ENCODE measurements at regions not wholly inside any gene's neighbourhood (a gene's known extent, or its start where the extent isn't known, plus 50 kb on each side); places are given as distances from the start of the nearest gene placed in this dataset.
"Not testable (repeated sequence)": the region's sequence is repeated elsewhere in the genome, so short reads cannot be mapped to it uniquely, and the experiment has no call there.

DNA sequence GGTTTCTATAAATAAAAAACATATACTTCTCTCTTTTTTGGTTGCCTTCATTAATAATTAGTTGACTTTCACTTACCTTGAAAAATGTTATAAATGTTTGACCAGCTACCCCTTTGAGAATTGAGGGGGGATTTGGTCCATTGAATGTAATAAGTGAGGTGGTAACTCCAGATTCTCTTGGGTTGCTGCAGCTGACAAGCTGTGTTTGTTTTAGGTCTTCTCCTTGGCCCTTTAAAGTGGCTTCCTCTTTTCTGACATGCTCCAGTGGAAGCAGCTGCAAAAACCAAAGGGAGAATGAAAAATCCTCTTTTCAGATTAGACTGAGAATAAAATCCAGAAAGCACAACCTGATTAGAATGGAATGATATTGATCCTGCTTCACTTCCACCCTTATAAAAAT is 410.5 kb downstream of the TMEM38B start:
- DNase-seq (ENCODE audit: low read depth), result no peak

DNA sequence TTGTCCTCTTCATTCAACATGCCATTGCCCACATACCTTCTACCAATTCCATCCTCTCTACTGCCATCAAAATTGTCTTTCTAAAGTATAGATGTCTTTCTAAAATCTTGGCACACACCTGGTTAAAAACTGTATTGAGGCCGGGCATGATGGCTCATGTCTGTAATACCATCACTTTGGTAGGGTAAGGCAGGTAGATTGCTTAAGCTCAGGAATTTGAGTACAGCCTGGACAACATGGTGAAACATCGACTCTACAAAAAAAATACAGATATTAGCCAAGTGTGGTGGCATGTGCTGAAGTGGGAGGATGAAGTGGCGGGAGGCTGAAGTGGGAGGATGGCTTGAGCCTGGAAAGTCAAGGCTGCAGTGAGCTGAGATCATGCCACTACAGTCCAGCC is 412.1 kb downstream of the TMEM38B start:
- DNase-seq (ENCODE audit: low read depth), result no peak

DNA sequence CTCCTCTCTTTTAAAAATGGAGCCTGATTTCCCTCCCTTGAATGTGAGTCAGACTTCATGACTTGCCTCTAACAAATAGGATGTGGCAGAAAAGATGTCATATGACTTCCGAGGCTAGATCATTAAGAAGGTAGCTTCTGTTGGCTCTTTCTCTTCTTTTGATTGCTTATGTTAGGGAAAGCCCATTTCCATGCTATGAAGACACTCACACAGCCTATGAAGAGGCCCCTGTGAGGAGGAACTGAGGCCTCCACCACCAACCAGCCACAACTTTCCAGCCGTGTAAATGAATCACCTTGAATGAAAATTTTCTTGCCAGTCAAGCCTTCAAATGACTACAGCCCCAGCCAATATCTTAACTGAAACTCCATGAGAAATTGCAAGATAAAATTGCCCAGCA is 413.4 kb downstream of the TMEM38B start:
- peak; percentile 14 for DNase-seq (ENCODE audit: low read depth)

DNA sequence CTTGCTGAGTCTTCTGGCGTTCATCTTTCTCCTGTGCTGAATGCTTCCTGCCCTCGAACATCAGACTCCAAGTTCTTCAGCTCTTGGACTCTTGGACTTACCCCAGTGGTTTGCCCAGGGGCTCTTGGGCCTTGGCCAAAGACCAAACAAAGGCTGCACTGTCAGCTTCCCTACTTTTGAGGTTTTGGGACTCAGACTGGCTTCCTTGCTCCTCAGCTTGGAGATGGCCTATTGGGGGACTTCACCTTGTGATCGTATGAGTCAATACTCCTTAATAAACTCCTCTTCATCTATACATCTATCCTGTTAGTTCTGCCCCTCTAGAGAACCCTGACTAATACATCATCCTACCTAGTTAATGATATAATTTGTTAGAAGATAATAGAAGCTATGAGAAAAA is 415.4 kb downstream of the TMEM38B start:
- peak; percentile 75 for DNase-seq (ENCODE audit: low read depth)

DNA sequence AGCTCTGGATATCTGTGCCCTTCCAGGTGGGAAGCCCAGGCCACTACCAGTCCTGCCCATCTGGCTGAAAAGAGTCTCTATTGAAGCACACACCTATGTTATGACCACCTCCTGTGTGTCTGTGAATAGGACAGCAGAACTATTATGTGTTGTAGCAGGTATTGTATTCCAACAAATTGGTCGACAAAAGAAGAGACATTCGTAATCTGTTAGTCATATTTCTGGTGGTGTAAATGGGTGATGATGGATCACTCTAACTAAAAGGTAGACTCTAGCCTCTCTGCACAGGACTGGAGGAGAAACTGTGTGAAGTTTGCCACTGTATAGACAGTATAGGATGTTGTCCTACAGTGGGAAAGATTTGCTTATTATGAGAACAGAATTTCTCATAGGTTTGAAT is 416.1 kb downstream of the TMEM38B start:
- no peak for DNase-seq (ENCODE audit: low read depth)

DNA sequence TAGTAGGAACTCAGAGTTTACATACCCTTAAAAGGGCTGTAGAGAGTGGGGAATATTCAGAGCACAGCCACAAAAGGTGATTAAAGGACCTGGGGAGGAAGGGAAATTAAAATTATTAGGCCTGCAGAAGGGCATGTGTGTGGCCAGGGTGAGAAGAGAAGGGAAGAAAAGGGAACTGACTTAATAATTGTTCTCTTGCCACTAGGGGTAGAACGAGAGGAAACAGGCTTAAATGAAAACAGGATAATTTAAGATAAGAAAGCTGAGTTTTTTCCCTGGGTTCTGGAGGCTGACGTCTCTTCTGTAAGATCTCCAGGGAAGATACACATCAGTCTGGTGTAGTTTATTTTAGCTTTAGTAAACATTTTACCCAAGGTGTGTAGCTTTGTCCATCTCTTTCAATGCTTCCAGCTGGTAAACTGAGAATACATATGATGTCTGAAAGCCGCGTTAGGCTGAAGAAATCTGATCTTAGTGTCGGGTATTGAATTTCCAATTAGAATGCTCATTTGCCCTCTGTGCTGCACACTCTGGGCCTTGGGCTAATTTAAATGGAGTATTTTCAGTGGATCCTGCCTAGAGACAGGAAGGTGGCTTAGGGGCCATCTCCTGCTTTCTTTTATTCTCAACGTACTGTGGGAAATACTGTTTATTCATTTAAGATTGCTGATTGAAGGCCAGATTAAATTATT is 416.8 kb downstream of the TMEM38B start:
- peak; percentile 25 for DNase-seq (ENCODE audit: low read depth)

DNA sequence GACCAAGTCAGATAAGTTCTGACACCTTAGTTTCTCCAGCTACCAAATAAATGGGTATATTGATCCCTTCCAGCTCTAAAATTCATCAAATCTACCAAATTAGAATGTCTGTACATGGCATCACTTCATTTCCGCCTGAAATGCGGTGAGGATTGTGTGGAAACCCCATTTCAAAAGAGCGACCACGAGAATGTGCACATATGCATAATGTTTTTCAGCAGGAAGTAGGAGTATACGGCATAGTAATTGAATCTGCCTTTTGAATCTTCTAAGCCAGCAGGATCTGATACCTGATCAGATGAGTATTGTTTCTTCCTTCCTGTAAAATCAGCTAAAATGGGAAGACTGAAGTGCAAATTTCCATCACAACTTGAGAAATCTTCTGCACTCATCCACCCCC is 418.6 kb downstream of the TMEM38B start:
- DNase-seq (ENCODE audit: low read depth), result no peak

DNA sequence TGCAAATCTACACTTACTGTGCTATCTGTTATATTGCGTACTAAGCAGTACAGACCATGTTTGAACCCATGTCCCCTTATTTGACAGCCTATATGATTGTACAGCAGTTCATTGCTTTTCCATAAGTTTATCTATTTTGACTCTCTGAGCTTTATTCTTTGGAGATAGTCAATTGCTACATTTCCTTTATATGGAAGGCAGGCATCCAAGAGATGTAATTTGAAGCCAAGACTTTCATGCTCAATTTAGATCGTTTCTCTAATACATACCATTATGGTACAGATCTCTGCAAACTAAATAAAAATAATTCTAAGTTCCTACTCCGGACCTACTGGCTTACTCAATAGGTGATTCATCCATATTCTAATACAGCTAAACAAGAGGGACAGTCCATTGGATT is 424.8 kb downstream of the TMEM38B start:
- no peak for DNase-seq (ENCODE audit: low read depth)

DNA sequence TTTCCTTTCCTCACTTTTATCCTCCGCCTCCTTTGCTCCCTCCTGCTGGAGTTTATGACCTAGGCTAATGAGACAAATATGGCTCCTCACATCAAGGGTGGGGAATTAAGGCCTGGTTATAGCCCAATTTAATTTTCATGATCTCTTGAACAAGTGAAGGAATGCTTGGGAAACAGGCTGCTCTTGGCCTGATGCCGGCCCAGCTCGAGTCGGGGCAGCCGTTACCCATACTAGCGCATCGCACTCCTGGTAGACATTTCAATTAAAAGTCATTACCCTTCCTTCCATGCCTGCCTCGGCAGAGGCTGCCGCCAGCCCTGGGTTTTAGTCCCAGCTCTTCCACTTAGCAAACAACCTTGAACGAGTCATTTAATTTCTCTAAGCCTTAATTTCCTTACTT is 425.7 kb downstream of the TMEM38B start:
- DNase-seq (ENCODE audit: low read depth), result no peak

DNA sequence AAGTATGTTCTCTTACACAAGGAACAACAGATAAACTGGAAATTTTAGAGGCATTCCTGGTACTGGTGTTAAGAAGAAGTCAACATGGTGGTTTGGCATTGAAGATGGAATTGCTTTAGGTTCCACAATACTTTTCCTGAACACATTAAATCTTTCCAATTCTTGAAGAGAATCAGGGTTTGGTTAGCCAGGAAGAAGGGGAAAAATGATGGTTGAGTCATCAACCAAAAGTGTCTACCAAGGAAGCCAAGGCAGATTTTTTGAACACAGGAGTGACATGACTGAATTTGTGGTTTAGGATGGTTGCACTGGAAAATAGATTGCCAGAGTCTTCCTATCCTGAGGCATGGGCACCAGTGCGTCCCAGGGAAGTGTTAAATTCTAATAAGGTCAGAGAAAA is 433.4 kb downstream of the TMEM38B start:
- peak; percentile 66 for DNase-seq (ENCODE audit: low read depth)

DNA sequence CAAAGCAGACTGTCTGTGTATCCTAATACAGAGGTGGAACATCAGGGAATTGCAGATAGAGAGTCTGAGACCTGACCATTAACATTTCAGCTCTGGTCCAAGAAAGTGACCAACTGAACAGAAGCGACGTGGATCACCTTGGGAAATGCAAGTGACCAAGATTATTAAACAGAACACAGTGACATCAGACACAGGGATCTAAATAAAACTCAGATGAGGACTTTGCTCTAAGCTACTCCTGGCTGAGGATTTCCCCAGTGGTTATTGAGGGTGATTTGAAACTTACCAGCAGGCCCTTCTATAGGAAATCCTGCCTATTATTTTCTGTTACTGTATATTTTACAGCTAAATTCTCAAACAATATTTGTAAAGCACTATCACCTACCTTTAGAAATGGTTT is 436.0 kb downstream of the TMEM38B start:
- DNase-seq (ENCODE audit: low read depth), result no peak

DNA sequence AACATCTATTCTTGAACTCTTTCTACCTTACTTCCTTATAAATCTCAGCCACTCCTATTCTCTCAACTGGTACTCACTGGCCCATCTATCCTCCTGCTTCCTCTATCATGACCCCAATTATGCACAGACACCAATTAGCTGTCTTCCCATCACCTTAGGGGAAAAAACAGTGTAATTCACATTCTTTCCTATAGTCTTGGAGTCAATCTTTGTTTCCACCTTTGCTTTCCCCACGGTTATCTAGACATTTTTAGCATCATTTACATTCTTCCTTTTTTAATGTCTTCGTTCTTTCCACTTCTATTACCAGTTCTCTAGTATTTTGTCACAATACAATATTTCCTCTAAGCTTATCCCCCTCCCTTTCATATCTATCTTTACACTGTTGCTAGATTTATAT is 449.4 kb downstream of the TMEM38B start:
- DNase-seq (ENCODE audit: low read depth), result no peak

DNA sequence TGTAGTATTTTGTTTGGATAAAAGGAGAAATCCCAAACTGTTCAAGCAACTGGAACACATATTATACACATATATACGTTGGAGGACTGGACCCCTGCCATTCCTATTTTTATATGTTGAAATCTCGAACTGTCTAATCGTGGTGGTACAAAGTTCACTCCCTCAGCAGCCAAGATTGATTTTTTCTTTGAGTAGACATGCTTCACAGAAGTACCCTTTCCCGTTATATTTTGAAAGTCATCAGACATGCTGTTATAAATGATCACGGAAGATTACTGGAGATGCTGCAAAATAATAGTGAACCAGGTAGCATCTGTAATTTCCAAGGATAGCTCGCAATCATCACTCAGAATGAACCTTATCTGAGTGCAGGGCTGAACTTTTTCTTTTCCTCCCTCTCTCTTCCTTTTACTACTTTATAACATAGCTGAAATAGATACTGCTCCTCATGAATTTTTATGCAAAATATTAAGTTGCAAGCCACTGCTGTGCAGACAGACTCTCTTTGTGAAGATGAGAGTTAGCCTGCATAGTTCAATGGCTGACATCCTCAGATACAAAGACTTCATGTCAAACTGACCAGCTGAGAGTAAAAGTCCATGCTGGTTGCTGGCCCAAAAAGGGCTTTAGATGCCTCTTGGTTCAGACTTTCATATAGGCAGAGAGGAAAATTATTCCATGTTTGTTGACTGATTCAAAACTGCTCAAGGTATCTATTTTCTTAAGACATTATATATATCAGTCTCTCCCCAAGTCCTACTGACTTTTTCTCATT is 451.9 kb downstream of the TMEM38B start:
- DNase-seq (ENCODE audit: low read depth), result no peak

DNA sequence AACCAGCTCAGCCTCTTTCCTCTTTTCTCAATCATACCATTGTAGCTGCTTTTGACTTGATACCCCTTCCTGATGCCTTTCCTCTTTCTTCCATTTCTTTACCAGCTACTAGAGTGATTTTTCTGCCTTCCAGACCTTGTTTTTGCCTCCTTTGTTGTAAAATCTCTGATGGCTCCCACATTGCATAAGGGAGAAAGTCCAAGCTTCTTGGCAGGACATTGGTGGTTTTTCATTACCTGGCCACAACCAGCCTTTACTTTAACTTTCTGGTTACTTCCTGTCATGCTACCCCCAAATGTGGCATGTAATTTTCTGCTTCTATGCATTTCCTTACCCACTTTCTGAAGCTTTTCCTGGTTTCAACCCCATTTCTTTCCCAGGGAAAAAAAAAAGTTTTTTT is 452.5 kb downstream of the TMEM38B start:
- no peak for DNase-seq (ENCODE audit: low read depth)

DNA sequence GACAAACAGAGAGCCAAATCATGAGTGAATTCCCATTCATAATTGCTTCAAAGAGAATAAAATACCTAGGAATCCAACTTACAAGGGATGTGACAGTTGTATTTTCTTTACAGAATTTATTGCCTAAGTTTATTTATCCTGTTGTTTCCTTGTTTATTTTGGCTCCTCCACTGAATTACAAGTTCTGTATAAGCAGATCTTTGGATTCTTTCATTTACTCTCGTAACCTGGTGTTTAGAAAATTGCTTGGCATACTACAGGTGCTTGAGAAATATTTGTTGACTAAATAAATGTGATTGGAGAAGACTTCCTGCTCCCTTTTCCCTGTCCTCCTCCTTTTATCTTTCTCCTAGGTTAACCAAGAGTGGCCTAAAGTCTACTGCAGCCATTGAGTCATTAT is 455.6 kb downstream of the TMEM38B start:
- DNase-seq (ENCODE audit: low read depth), result no peak

DNA sequence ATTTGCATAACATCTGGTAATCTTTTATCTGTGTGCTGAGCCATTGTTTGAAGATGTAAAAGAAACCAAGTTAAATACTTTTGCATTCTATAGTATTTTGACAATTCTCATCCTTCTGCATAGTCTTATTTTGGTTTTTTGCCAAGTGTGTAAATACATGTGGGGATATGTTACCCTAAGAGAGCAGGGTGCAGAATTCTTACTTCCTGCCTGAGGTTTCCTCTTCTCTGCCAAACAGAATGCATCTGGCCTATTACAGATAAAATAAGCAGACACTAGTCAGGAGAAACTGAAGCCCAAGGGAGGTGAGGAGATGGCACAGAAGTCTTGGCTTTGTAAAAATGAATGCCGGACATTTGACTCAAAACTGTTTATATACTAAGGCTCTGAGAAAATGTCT is 462.1 kb downstream of the TMEM38B start:
- DNase-seq (ENCODE audit: low read depth), result no peak

DNA sequence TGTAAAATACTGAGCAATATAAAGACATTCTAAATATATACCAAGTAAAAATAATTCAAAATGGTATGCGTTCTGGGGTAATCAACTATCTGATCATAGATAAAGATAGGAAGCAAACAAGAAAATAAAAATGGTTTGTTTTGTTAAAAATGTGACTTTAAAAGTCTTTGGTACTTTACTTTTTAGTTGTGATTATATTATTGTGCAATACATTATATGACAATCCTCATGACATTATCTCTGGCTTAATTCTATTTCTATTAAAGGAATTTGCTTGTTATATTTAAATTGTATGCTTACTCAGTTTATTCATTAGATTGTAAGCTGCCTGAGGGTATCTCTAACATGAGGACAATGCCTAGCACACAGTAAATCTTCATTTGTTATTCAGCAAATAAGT is 477.9 kb downstream of the TMEM38B start:
- no peak for DNase-seq (ENCODE audit: low read depth)

DNA sequence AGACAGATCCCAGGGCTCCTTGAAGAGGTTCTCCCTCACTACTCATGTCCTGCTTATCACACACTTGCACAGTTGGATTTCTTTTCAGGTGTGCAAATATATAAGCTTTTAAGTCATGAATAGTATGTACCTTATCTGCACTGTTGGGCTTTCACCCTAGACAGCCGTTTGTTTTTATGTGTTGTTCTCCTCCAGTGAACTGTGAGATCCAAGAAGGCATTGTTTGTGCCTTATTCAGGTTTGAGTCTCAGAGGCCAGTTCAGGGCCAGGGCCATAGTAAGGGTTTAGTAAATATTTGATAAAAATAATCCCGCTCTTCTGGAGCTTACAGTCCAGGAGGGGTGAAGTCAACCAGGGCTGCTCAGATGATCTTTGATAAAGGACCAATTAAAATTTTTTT is 480.0 kb downstream of the TMEM38B start:
- no peak for DNase-seq (ENCODE audit: low read depth)

DNA sequence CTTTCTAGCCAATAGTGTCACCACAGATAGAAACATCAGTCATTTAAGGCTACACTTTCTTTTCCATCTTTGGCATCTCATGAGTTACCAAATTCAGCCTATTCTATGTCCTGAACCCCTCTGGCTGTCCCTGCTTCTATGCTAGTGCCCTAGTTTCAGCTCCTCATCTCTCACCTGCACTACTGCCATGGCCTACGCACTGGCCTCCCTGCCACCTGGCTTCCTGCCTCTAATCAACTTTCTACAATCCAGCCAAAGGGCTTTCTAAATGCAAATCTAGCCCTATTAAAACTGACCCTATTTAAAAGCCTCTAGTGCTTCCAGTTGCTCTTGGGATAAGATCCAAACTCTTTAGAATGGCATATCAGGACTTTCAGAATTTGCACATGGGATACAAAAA is 482.9 kb downstream of the TMEM38B start:
- DNase-seq (ENCODE audit: low read depth), result no peak

DNA sequence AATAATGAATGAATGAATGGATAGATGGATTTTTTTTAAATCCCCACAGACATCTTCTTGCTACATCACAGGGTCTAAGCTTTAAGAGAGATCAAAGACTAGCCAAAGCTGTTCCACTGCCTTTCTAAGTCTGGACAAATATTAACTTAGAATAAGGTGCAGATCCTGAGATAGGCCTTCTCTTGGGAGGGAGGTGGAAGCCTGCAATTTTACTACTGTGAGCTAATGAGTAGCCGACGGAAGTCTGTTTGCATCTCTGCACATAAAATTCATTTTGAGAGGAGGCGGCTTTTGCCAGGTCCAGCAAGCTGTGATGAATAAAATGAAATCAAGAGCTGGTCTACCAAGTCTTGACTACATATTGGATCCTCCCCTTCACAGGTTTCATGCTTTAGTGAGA is 484.9 kb downstream of the TMEM38B start:
- DNase-seq (ENCODE audit: low read depth), result no peak

DNA sequence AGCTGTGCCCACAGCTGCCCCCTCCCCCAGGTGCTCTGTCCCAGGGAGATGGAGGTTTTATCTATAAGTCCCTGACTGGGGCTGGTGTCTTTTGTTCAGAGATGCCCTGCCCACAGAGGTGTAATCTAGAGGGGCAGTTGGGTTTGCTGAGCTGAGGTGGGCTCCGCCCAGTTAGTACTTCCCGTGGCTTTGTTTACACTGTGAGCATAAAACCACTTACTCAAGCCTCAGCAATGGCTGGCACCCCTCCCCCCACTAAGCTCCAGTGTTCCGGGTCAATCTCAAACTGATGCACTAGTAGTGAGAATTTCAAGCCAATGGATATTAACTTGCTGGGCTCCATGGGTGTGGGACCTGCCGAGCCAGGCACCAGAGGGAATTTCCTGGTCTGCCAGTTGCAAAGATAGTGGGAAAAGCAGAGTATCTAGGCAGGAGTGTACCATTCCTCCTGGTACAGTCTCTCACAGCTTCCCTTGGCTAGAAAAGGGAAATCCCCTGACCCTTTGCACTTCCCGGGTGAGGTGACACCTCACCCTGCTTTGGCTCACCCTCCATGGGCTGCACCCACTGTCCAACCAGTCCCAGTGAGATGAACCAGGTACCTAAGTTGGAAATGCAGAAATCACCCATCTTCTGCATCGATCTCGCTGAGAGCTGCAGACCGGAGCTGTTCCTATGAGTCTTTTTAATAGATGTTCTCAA is 509.6 kb downstream of the TMEM38B start:
- not testable (repeated sequence) for DNase-seq (ENCODE audit: low read depth)

DNA sequence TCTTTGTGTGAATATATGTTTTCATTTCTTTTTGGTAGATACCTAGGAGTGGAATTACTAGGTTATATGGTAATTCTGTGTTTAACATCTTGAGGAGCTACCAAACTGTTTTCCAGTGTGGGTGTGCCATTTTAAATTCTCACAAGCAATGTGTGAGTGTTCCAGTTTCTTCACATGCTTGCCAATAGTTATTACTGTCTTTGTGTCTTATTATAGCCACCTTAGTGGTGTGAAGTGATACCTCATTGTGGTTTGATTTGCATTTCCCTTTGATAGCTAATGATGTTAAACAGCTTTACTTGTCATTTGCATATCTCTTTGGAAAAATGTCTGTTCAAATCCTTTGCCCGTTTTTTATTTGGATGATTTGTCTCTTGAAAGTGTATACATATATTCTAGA is 513.0 kb downstream of the TMEM38B start:
- DNase-seq (ENCODE audit: low read depth), result no peak

DNA sequence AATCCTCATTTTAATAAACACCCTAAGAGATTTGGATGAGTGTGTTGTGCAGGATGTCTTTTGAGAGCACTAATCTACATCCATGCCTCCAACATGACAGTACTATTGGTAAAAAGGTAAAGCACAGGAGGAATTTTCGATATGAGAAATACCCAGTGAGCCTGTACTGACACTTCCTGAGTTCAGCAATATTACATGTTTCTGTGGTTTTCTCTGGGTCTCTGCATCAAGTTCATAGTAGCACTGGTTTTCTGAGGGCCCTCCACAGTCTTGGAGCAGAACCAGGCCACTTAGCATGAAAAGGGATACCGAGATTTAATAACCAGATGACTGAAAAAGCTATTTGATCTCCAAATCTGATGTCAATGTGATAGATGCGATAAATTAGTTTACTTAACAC is 524.1 kb downstream of the TMEM38B start:
- DNase-seq (ENCODE audit: low read depth), result no peak

All from RPMI7951 (cell line).